T-helper 22 cell (primary cell): ENCODE measurements at regions not wholly inside any gene's neighbourhood (a gene's known extent, or its start where the extent isn't known, plus 50 kb on each side); places are given as distances from the start of the nearest gene placed in this dataset.
"Not testable (repeated sequence)": the region's sequence is repeated elsewhere in the genome, so short reads cannot be mapped to it uniquely, and the experiment has no call there.

Experiments
- DNase-seq: peaks from one replicate; pipeline ENCODE4 v3.0.0-alpha.2; 2020; ENCODE audit warnings: low read depth

DNA sequence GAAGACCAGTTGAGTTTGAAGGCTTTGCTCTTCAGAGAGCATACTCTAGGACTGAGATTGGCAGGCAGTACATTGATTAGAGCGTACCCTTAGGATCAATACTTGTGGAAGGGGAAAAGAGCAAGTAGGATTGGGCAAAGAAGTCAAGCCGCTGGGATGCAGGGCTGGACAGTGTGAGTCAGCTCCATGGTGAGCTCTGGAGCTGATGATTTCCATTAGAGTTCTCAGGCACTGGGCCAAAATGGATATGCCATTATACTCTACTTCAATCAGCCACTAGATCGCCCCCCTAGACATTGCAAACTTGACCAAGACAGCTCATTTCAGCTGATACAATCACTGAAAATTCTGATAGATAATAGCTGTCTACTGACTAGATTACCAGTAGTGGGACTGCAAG is 432.7 kb upstream of the ALCAM start:
- no peak for DNase-seq

DNA sequence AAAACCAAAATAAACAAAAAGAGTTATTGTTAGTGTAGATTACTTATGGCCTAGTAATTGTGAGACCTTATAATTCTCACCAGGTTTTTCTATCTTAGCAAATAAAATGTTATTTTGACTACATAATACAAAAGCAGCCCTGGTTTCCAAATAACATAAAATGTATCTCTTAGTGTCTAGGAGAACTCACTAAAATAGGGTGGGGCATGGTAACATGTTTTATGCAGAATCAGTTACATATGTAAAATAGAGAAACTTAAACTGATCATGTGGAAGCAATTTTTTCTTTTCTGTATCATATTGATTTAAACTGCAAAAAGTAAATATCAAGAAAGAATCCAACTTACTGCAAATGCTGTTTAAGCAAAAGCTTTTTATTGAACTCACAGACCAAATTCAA is 431.1 kb upstream of the ALCAM start:
- DNase-seq: no peak

DNA sequence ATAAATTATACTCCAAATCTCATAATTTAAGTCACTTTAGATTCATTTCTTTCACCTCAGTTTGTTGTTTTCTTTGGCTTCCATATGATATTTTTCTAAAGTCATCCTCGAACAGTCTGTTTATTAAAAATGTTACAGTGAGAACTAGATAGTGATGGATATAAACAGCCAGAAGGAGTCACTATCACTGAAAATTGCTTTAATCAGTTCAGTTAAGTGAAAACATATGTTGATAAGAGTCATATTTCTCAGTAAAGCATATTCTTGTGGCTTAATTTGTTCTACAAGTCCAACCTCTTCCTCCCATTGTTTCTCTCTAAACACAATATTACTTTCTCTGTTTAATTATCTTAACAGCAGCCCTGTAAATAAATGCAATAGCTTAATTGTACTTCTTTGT is 427.5 kb upstream of the ALCAM start:
- no peak for DNase-seq

DNA sequence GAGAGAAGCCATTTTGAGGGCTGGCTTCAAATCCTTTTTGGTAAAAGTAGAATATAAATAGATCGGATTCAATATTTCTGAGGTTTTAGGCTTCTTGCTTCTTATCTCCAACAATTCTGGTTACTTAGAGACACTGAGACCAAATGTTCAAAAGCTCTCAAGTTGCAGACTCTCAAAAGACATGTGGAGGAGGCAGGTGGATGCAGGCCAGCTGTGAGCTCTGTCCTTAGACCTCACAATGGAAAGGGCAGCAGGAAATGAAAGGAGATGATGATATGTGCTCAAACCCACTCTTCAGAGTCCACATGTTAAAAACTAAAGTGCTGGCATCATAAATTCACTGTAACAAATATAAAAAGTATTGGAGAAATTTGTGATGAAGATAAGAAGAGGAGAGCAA is 424.9 kb upstream of the ALCAM start:
- no peak for DNase-seq

DNA sequence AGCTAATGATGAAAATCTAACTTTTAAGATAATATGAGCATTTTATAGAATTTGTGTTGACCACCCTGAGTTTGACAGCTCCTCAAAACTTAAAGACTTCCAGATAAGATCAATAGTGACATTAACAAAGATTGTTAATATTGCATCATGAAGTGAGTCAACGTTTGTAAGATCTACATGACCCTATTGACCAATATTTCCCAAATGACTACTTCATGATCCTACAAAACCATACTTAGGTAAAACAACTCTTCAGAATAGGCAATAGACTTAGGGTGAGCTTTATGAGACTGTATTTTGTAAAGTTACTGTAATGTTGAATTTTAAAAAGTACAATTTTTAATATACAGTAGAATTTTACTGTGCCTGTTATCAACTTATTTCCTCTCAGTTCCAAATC is 422.7 kb upstream of the ALCAM start:
- no peak for DNase-seq

DNA sequence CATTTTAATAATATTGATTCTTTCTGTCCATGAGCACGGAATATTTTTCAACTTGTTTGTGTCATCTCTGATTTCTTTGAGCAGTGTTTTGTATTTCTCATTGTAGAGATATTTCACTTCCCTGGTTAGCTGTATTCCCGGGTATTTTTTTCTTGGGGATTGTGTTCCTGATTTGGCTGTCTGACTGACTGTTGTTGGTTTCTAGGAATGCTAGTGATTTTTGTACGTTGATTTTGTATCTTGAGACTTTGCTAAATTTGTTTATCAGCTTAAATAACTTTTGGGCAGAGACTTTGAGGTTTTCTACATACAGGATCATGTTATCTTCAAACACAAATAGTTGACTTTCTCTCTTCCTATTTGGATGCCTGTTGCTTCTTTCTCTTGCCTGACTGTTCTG is 418.8 kb upstream of the ALCAM start:
- no peak for DNase-seq

DNA sequence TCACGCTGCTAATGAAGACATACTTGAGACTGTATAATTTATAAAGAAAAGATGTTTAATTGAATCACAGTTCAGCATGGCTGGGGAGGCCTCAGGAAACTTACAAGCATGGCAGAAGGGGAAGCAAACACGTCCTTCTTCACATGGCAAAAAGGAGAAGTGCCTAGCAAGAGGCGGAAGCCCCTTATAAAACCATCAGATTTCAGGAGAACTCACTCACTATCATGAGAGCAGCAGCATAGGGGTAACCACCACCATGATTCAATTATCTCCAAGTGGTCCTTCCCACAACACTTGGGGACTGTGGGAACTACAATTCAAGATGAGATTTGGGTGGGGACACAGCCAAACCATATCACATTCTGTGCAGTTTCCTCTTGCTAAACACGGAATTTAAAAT is 416.9 kb upstream of the ALCAM start:
- not testable (repeated sequence) for DNase-seq

DNA sequence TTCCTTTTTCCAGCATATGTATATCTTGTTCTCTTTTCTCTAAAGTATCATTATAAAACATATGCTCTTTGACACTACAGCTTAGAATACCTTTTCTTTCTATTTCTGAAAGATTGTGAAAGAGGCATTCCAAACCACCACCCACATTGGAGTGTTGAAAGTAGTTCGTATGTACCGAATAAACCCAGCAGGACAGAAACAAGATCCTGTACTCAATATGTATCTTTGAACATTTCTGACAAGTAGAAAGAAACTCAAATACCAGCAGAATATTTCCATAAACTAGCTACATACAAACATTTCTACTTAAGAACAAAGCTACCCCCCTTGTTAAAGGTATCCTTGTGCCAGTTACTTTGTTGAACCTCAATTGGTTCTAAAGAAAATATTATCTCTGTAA is 415.3 kb upstream of the ALCAM start:
- no peak for DNase-seq

DNA sequence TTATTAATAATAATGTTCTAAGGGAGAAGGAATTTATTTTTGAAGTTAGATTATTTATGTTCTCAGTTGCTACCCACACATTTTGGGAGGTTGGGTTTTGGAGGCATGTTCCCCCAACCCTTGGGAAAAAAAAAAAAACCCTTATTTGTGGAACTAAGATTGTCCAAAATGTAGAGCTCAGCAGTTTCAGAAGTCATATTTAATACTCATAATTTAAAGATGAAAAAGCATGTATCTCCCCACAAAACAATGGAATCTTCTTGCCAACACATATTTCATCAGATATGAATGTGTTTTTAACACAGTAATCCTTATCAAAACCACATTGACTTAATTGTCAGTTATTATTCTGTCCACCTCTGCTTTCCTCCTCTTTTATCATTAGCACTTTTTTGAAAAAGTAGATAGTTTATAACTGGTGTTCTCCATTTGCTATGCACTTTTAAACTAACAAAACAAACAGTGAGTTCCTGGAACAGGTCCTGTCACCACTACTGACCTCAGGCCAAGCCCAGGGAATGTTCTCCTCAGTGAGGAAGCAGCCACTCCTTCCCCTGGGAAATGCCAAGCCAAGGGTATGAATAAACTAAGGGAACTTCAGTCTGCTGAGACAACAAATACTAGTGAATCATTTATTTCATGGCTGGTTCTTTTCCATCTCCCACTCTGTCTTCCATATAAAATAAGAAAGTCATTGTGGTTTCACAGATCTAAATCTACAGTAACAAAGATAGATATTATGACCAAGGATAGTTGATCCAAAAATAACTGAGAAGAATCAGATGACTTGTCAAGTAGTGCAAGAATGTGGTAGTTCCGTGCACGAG is 414.4 kb upstream of the ALCAM start:
- no peak for DNase-seq

DNA sequence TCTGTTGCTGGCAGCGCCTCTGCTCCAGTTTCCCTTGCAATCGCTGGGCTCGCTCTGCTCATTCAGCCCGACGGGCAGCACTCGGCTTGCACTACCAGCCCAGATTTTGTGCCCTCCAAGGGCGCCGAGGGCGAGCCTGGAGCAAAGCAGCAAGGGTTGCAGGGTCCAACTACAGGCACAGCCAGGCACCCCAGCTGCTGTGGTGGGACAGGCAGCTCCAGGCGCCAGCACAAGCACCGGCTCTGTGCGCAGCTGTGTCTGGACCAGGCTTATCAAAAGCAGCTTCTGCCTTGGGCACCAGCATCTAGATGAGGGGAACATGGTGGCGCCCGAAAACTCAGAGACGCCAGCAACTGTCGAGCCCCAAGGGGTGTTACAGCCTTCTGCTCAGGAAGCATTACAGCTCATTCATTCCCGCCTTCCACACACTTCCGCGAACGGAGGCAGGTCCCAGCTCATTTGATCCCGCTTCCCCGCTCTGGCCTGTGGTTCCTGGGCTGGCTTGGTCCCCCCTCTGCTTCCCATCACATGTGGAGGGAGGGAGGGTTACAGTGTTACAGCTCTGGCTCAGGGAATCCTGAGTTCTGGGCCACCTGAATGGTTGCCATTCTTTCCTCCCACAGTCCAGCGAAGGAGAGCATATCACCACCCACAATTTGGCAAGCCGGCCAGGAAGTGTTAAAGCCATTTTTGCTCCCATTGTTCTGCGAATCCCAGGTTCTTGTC is 409.9 kb upstream of the ALCAM start:
- DNase-seq: no peak

DNA sequence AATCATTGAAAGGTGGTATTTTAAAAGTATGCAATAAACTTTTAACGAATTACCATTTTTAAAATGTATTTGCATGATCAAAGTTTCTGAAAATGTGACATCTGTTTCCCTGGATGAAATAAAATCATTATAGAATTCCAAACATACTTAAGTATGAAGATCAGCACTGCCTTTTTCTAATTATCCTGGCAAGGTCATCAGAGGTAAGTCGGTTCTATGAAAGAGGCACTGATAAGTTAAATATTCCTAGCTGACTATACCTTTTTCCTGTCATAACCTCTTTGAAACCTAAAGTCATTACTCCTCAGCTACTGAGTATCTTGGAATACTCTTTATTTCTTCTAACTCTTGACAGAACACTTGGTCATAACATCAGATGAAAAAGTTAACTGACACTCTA is 406.1 kb upstream of the ALCAM start:
- DNase-seq: no peak

DNA sequence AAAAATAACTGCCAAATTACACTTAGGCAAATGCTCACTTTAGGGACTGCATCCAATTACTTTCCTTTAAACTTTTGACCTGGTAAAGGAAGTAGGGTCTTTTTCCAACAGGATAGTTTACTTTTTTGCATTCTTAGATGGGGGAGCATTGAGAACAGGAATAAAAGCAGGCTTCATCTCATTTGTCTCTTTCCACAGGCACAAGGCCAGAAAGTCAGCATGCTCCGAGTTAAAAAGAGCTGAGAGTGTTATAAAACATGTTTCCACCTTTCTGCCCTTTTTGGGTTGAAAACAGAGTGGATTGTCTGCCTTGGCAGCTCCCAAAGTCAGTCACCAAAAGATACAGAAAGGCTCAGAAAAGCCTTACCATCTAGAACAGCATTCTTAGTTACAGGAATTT is 404.9 kb upstream of the ALCAM start:
- DNase-seq: no peak

DNA sequence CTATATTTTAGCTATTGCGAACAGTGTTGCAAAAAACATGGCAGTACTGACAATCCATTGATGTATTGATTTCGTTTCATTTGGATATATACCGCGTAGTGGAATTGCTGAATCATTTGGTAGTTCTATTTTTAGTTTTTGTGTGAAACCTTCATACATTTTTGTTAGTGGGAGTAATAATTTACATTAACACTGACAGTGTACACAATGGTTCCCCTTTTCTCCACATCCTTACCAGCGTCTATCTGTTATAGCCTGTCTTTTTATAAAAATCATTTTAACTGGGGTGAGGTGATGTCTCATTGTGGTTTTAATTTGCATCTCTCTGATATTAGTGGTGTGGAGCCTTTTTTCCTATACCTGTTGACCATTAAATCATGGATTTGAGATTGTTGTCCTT is 392.4 kb upstream of the ALCAM start:
- no peak for DNase-seq

DNA sequence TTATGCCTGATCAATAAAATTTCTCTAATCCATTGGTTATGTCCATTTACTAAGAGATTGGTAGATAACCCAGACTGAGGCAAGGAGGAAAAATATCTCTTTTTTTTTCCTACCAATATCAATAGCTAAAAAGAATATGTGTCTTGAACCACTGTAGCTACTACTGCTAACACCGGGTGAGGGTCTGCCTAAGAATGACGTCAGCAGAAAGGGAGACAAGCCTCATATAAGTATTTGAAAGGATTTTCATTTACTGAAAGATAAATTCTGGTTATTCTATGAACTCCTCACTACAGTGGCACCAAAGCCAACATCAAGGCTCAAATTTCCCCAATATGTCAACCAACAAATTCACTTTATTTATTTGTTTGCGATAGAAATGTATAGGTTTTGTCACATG is 389.0 kb upstream of the ALCAM start:
- DNase-seq: no peak

DNA sequence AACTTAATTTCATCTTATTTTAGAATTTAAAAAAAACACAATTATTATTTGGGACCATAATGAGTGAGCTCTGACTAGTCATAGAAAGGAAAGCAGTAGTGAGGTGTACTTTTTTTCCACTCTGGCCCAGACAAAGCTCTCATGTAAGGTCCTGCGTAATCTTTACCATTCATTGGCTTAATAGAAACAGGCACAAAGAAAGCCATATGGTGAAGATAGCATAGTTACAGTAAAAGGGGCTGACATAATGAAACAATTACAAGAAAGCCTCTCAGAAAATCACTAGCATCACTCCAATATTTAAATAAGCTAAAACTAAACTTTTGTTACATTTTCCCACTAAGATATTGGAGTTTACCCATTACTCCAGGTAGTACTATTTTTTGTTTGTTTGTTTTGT is 384.6 kb upstream of the ALCAM start:
- DNase-seq: no peak

DNA sequence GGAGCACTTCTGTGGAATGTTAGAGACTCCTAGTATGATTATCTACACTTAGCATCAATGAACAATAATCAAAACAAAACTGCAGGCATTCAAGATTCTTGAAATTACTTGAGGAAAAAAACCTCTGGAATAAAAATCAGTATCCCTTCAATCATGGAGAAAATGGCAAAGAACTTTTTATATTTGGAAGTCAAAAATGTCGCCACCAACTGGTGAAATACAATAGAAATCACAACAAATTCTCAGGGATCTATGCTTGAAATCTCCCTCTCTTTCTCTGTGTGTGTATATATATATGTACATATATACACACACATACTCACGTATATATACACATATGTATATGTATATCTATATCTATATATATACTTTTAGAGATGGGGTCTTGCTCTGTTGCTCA is 378.9 kb upstream of the ALCAM start:
- DNase-seq: no peak

DNA sequence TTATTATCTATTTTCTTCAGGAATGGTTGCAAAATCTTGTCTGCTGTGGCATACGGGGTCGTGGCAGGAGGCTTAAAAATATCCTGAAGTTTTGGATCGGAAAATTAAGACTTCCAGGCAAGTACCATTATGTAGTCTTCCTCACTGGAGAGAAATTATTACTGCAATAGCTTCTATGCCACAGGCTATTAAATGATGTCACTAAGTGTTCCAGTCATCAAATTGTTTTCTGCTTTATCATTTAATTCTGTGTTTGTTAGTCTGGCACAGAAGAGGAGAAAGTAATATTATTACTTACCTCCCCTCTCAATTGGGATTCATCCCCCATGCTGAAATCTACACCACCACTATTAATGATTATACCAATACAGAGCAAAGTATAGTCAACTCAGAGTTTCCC is 378.2 kb upstream of the ALCAM start:
- no peak for DNase-seq

DNA sequence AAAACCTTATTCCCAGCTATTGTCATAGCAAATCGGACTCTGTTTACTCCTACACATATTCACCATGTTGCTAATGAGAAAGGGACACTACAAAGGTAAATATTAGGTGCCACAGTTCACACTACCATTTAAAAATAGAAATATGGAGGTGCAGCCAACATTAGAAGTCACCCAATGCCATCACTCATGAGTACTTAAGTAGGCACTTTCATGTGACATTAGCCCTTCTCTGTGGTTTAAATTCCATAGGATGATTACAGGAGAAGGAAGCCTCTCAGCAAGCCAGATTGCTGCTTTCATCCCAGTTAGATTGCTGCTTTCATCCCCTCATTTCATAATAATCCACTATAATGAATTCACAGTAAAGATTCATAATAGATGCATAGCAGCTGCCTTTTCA is 376.8 kb upstream of the ALCAM start:
- DNase-seq: no peak

DNA sequence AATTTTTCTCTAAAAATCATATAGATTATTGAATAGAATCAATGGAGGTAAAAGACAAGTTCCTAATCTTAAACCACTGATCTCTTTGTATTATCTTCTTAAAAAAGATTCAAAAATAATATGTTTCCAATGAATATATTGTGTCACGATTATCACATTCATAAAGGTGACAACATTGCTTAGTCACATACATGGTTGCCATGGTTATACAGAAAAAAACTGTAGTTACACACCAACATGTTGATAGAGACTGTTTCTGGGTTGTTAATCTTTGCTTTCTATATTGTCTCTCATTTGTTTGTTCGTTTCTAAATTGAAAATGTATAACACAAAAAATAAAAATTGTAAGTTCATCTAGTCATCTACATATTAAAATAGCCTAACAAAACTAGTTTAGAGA is 376.0 kb upstream of the ALCAM start:
- no peak for DNase-seq

DNA sequence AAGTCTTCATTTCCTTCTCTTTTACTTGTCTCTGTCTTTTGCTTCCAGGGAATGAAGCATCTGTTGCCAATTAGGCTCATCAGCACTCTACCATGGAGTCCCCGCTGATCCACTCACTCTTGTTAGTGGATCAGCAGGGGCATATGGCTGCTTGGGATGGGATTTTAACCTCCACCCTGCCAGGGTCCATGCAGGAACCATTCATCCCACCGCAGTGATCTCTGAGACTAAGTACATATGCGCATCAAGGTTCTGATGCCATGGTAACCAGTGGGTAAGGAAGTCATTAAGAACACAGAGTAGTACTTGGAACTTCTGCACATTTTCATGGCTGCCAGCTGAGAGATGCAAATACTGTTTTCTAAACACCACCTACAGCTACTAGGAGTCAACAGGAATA is 374.0 kb upstream of the ALCAM start:
- no peak for DNase-seq

DNA sequence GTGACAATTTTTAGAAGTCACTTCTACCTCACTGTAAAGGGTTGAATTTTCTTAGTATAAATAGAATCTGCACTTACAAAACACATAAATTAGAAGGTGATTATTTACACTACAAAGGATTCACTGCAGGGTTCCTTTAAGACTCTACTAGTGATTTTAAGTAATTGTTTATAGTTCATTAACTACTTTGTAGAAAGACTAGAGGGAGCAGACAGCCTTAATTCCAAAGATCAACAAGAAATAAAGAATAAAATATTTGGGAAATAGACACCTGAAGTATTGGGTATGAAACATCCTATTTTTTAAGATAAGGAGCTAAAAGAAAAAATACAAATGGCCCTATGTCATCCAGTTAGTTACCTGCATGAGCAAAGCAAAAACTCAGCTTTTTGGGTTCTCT is 360.5 kb upstream of the ALCAM start:
- no peak for DNase-seq

DNA sequence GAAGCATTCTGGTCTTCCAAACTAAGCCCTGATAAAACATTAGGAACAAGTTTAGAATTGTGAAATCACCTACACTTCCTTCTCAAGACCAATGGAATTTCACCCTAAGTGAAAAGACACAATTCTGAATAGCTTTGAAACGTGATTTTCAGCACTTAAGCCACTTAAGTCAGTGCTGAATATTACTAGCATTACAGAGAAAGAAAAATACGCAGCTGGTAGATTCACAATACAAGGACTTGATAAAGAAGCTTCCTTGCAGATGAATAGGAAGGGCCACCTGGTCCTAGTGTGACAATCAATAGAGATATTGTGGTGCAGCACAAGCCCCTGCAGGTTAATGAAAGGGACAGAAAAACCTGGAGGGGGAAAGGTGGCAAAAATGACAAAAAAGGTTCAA is 353.1 kb upstream of the ALCAM start:
- no peak for DNase-seq

DNA sequence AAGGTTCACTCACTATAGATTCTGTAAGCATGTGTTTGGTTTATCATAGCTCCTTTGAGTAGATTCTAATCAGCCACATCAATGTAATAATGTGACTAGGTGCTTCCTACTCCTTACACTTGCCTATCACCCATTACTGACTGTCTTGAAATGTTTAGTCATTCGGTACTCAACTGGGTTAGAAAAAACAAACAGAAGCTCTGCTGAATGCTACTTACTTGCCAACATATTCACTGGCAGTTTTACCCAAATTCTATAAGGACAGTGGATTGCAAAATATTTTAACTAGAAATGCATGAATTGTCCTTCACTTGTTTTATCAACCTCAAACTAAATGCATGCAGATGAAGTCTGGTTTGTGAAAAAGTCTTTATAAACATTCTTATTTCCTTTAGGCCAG is 352.1 kb upstream of the ALCAM start:
- DNase-seq: no peak

DNA sequence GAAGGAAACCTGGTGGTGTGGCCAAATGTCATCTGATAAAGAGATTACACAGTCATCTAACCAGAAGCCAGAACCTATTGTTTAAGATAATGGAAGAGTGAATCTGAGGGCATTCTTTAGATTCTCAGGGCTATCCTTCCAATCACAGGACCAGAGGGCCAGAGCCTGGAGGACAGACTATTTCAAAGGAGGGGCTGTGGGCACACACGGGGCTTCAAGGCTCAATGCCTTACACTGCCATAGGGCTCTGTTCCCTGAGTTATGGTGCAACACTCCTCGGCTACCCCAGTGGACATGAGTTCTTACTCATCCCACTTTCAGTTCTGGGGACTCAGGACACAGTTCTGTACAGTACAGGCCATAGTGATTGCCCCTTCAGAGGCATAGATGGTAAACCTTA is 343.9 kb upstream of the ALCAM start:
- DNase-seq: no peak
